ENCODE measurements at regions not wholly inside any gene's neighbourhood (a gene's known extent, or its start where the extent isn't known, plus 50 kb on each side); places are given as distances from the start of the nearest gene placed in this dataset.

DNA sequence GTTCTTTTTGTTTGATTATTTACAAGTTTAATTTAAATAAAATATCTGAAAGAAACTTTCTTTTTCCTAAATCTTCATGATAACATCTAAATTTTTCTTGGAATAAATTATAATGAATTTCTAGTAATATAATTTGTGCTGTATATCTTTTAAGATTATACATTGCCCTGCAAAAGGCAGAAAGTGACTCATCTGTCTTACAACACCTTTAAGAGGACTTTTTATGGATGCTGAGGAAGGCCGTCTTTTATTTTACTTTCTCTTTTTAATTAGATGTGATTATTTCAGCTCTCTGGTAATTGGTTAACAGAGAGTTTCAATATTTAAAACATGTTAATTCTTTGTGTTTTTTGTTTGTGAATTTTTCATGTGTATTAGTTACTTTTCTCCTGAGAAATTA lies 598.4 kb downstream of the RPL10L start:
- no peak overlapping the region for H3K4me3 Mint-ChIP-seq
- H3K9me3 Mint-ChIP-seq = peaks cover 0 to 3% (median 0%) of the 10 kb centered on the region in 7 donors
- no peaks in the 10 kb centered on the region for H3K36me3 Mint-ChIP-seq
- H3K27ac Mint-ChIP-seq = no peak overlapping the region
- no peak for DNase-seq
- H3K27me3 Mint-ChIP-seq = no peaks in the 10 kb centered on the region
- ATAC-seq (ENCODE audit: low read depth in 2 of 2) = no peak
- H3K4me1 Mint-ChIP-seq = no peaks in the 10 kb centered on the region

DNA sequence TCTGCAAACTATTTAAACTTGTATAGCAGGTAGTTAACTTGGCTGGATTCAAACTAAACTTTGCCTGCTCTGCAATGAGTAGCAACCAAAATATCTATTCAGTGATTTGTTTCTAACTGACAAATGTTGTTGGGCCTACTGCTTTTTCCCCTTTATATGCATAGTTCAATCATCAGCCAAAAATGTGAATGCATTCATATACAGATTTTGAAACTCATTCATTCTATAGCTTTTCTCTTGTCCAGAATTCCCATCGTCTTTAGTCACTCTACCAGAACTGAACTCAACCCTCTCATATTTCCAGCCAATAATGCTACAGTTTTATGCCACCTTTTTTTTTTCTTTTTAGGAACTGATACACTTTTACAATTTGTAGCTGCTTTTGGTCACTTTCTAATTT lies 599.8 kb downstream of the RPL10L start:
- H3K27ac Mint-ChIP-seq = no peak overlapping the region
- ATAC-seq (ENCODE audit: low read depth in 2 of 2) (no peak), DNase-seq (no peak)
- H3K9me3 Mint-ChIP-seq = peaks cover 0 to 7% (median 2%) of the 10 kb centered on the region in 7 donors
- no peaks in the 10 kb centered on the region for H3K36me3 Mint-ChIP-seq
- H3K4me1 Mint-ChIP-seq = no peaks in the 10 kb centered on the region
- H3K27me3 Mint-ChIP-seq = no peaks in the 10 kb centered on the region
- H3K4me3 Mint-ChIP-seq = no peak overlapping the region

DNA sequence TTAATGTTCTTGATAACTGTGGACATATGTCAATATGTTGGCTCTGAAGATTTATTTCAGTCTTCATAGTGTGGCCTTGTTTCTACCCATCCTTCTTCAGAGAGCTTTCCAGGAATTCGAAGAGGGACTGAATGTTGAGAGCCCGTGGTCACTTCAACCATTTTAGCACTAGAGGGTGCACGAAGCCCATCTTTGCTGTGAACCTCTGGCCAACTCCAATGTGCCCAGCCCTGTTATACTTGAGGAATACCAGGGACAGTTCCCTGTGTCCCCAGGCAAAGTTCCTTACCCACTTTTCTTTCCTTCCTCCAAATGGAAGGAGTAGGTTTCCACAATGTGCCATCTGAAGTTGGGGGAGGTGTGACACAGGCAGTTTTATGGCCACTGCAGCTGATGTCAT lies 603.5 kb downstream of the RPL10L start:
- no peaks in the 10 kb centered on the region for H3K4me1 Mint-ChIP-seq

DNA sequence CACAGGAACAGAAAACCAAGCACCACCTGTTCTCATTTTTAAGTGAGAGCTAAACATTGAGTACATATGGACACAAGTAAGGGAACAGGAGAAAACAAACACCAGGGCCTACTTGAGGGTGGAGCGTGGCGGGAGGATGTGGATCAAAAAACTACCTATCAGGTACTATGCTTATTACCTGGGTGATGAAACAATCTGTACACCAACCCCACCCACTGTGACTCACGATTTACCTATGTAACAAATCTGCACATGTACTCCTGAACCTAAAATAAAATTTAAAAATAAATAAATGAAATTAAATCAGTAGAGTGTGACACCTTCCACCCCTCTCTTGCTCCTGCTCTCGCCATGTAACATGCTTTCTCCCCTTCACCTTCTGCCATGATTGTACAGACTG lies 615.5 kb downstream of the RPL10L start:
- Mint-ChIP-seq H3K4me1 (no peaks in the 10 kb centered on the region), H3K36me3 (no peaks in the 10 kb centered on the region), H3K27me3 (no peaks in the 10 kb centered on the region), H3K9me3 (peaks cover 0 to 7% (median 3%) of the 10 kb centered on the region in 7 donors), H3K27ac (no peak overlapping the region), H3K4me3 (no peak overlapping the region)
- no peak for ATAC-seq (ENCODE audit: low read depth in 2 of 2)
- no peak for DNase-seq

More for the DNA sequence above, 603.5 kb downstream of the RPL10L start:
- no peak for ATAC-seq (ENCODE audit: low read depth in 2 of 2)
- H3K9me3 Mint-ChIP-seq = peaks cover 0 to 7% (median 2%) of the 10 kb centered on the region in 7 donors
- no peak overlapping the region for H3K4me3 Mint-ChIP-seq
- no peaks in the 10 kb centered on the region for H3K36me3 Mint-ChIP-seq
- no peak for DNase-seq
- H3K27me3 Mint-ChIP-seq = no peaks in the 10 kb centered on the region
- no peak overlapping the region for H3K27ac Mint-ChIP-seq

DNA sequence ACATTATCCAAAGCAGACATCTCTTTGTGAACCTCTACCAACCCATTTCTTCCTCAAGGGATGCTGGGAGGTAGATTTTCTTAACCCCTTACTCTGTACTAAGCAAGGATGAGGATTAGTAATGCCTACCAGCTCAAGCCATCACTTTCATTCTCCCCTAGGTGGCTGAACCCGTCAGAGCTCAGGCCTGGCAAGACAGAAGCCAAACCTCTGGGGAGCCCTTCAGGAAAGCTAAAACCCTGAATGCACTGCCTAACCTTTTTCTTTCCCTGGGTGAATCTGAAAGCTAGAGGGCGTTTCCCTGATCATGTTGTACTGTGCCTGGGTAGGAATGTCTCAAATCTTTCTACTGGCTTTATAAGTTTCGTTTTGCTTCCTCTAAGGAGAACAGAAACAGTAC lies 617.3 kb downstream of the RPL10L start:
- no peak overlapping the region for H3K27ac Mint-ChIP-seq
- H3K9me3 Mint-ChIP-seq = peaks cover 0 to 8% (median 3%) of the 10 kb centered on the region in 7 donors
- H3K4me1 Mint-ChIP-seq = no peaks in the 10 kb centered on the region
- H3K4me3 Mint-ChIP-seq = no peak overlapping the region
- no peaks in the 10 kb centered on the region for H3K27me3 Mint-ChIP-seq
- no peak for DNase-seq
- no peak for ATAC-seq (ENCODE audit: low read depth in 2 of 2)
- H3K36me3 Mint-ChIP-seq = no peaks in the 10 kb centered on the region

DNA sequence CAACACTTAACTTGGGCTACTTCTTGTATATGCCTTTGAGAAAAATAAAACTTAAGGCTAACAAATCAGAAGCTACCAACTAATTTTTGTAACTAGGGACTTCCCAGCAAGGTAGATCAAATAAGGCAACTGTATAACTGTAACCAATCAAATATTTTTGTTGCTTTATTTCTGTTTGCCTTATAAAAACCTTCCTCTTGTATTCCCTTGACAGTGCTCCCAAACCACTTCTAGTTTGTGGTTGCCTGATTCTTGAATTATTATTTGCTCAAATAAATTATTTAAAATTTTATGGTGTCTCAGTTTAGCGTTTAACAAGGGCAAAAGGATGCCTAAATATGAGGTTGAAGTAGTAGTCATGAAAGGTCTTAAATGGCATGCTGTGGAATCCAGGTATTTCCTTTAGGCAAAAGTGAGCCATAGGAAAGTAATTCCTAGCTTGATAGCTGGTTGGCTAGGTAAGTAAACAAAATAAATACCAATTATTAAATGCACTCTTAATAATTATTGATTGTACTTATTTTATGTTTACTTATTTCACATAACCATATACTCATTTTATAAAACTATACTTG lies 632.6 kb downstream of the RPL10L start:
- H3K36me3 Mint-ChIP-seq = no peaks in the 10 kb centered on the region
- no peak overlapping the region for H3K4me3 Mint-ChIP-seq
- ATAC-seq (ENCODE audit: low read depth in 2 of 2) (no peak), DNase-seq (no peak)
- H3K9me3 Mint-ChIP-seq = peaks cover 0 to 22% (median 6%) of the 10 kb centered on the region in 7 donors
- no peak overlapping the region for H3K27ac Mint-ChIP-seq
- no peaks in the 10 kb centered on the region for H3K27me3 Mint-ChIP-seq
- no peaks in the 10 kb centered on the region for H3K4me1 Mint-ChIP-seq

DNA sequence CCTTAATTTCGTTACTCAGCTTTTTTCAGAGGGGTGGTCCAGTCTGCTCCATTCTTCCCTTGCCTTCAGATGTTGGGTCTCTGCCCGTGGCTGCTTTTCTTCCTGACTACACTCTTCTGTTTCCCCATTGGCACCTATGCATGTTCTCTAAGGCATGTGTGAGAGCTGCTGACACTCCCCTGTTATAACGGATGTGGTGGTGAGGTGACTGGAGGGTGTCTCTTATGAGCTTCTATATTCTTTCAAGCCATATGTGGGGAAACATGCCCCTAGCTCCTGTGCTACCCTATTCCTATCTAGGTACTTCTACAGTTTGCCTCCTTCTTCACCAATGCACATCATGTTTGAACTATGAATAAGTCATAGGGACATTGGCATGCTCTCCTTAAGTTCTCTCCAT lies 643.2 kb downstream of the RPL10L start:
- Mint-ChIP-seq H3K4me3 (no peak overlapping the region), H3K4me1 (no peaks in the 10 kb centered on the region), H3K9me3 (peaks cover 7 to 22% (median 19%) of the 10 kb centered on the region in 7 donors), H3K27ac (no peak overlapping the region), H3K27me3 (no peaks in the 10 kb centered on the region), H3K36me3 (no peaks in the 10 kb centered on the region)
- DNase-seq (no peak), ATAC-seq (ENCODE audit: low read depth in 2 of 2) (no peak)

DNA sequence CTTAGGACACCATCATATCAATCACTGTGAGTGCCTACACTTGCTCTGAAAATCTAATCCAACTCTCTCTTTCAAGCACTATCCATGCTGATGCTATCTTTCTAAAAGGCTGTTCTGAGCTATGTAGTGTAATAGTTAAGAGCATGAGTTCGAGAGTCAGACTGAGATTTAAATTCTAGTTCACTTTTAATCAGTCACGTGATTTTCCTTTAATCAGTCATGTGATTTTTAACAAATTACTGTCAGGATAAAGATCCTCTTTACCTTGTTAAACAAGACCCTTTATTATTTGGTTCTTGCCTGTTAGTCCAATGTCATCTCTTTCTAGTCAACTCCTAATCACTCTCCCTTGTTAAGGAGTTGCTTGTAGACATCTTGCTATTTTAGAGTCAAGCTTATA lies 653.0 kb downstream of the RPL10L start:
- H3K9me3 Mint-ChIP-seq = peaks cover 0 to 3% (median 0%) of the 10 kb centered on the region in 7 donors
- H3K27me3 Mint-ChIP-seq = no peaks in the 10 kb centered on the region
- H3K4me1 Mint-ChIP-seq = no peaks in the 10 kb centered on the region
- H3K36me3 Mint-ChIP-seq = no peaks in the 10 kb centered on the region
- no peak overlapping the region for H3K27ac Mint-ChIP-seq
- no peak for ATAC-seq (ENCODE audit: low read depth in 2 of 2)
- H3K4me3 Mint-ChIP-seq = no peak overlapping the region
- no peak for DNase-seq

DNA sequence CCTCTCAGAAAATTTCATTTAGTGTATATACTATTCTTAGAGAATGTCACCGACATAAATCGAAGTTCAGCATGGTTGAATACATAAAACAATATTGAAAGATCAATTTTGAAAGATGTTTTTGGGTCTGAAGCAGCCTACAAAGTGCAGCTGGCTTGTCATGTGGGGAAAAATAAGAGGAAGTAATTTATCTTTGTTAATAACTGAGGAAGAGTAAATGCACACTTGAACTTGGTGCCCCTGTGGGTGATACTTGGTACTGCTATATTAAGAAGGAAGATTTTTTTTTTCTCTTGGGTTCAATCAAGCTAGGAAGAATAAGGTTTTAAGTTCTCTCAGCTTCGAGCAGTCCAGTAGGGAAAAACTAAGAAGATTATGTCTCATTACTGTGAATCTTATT lies 661.3 kb downstream of the RPL10L start:
- Mint-ChIP-seq H3K4me1 (no peaks in the 10 kb centered on the region), H3K4me3 (no peak overlapping the region), H3K27me3 (no peaks in the 10 kb centered on the region), H3K27ac (no peak overlapping the region), H3K36me3 (no peaks in the 10 kb centered on the region), H3K9me3 (peaks cover 0 to 7% (median 3%) of the 10 kb centered on the region in 7 donors)
- DNase-seq (no peak), ATAC-seq (ENCODE audit: low read depth in 2 of 2) (no peak)

DNA sequence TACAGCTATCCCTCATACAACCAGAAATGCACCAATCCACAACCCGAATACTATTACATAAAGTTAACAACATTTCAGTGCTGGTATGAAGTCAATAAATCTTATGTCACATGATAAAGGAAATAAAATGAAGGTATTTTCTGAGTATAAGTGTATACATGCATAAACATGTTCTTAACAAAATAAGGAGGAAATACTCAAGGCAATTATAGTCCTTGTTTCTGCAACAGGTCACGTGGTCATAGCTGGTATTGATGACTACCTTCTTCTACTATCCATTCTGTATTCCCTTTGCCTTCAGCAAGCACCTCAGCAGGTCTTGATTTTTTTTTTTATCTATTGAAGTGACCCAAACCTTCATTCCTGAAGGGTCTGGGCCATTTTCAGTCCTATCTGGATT lies 675.6 kb downstream of the RPL10L start:
- no peaks in the 10 kb centered on the region for H3K4me1 Mint-ChIP-seq
- no peaks in the 10 kb centered on the region for H3K36me3 Mint-ChIP-seq
- no peak for DNase-seq
- peaks cover 1 to 7% (median 4%) of the 10 kb centered on the region in 7 donors for H3K9me3 Mint-ChIP-seq
- H3K27ac Mint-ChIP-seq = no peak overlapping the region
- H3K27me3 Mint-ChIP-seq = no peaks in the 10 kb centered on the region
- no peak overlapping the region for H3K4me3 Mint-ChIP-seq
- ATAC-seq (ENCODE audit: low read depth in 2 of 2) = no peak

DNA sequence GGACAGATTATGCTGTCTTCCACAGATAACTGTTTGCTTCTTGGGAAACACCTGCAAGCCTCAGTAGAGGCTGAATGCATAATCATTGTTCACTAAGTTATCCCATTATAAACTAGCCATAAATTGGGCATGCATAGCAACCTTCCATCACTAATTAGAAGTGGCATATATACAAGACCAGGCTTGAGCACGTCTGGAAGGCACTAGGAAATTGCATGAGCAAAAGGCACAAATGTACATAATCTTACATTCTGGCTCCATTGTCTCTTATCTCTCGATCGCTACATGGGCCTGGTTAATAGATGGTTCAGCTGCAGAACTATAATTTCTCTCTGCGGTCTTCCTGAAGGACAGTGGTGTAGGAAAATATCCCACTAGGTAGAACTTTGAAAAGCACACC lies 679.2 kb downstream of the RPL10L start:
- Mint-ChIP-seq H3K36me3 (no peaks in the 10 kb centered on the region), H3K27ac (no peak overlapping the region), H3K9me3 (peaks cover 0 to 5% (median 2%) of the 10 kb centered on the region in 7 donors), H3K4me1 (no peaks in the 10 kb centered on the region), H3K4me3 (no peak overlapping the region), H3K27me3 (no peaks in the 10 kb centered on the region)
- no peak for ATAC-seq (ENCODE audit: low read depth in 2 of 2)
- DNase-seq = no peak

DNA sequence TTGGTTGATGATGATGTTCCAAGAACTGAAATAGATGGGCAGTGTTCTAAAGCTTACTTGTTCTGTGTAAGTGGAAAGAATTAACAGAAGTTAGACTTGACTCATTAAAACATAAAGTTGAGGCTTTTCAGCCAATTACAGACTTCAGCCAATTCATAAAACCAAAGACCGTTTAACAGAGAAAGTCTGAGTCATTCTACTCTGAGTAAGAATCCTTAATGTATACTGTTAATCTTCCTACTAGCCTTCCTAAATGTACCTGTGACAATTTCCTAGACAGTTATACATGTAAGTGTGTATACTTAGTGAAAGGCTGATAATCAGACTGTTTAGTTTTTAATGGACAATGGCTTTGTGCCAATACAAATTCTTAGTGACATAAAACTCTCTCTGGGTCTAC lies 681.0 kb downstream of the RPL10L start:
- Mint-ChIP-seq H3K27me3 (no peaks in the 10 kb centered on the region), H3K4me1 (no peaks in the 10 kb centered on the region), H3K4me3 (no peak overlapping the region), H3K27ac (no peak overlapping the region), H3K9me3 (peaks cover 0 to 4% (median 0%) of the 10 kb centered on the region in 7 donors), H3K36me3 (no peaks in the 10 kb centered on the region)
- ATAC-seq (ENCODE audit: low read depth in 2 of 2) (no peak), DNase-seq (no peak)

DNA sequence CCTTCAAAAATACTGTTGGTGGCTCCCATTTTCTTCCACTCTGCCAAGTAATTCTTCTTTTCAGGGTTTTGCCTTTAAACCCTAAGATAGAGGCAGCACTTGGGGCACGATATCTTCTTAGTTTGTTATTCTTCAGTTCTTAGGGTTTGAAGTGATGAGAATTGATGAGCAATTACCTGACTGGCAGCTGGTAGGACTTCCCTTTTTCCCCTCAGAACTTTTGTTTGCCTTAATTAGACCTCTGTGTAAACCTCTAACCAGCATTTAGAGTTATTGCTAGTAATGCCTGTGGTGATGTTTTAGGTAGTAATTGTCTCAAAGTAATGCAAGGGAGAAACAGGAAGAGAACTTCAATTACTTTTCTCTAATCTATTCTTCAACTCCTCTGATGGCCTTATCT lies 683.5 kb downstream of the RPL10L start:
- Mint-ChIP-seq H3K4me1 (no peaks in the 10 kb centered on the region), H3K9me3 (peaks cover 0 to 4% (median 0%) of the 10 kb centered on the region in 7 donors), H3K27ac (no peak overlapping the region), H3K36me3 (no peaks in the 10 kb centered on the region), H3K4me3 (no peak overlapping the region), H3K27me3 (no peaks in the 10 kb centered on the region)
- DNase-seq = no peak
- ATAC-seq (ENCODE audit: low read depth in 2 of 2) = no peak

DNA sequence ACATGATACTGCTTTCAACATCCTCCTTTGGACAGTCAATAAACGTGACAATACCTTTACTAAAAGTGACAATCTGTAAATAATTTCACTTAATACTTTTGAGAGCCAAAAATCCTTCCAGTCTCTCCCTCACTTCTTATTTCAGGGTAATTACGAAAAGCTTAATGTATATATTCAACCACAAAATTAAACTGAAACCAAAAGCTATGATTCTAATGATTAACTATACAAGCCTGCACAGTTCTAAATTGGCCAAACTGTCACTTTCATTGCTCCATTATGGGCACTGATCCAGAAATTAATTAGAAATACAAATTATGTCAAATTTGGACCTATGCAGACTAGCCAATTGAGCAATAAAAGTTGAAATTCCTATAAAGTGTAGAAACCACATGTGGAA lies 696.5 kb upstream of the MIS18BP1 start:
- peaks cover 0 to 7% (median 0%) of the 10 kb centered on the region in 7 donors for H3K9me3 Mint-ChIP-seq
- no peaks in the 10 kb centered on the region for H3K27me3 Mint-ChIP-seq
- H3K36me3 Mint-ChIP-seq = no peaks in the 10 kb centered on the region
- no peak for DNase-seq
- H3K27ac Mint-ChIP-seq = no peak overlapping the region
- ATAC-seq (ENCODE audit: low read depth in 2 of 2) = no peak
- no peak overlapping the region for H3K4me3 Mint-ChIP-seq
- no peaks in the 10 kb centered on the region for H3K4me1 Mint-ChIP-seq

DNA sequence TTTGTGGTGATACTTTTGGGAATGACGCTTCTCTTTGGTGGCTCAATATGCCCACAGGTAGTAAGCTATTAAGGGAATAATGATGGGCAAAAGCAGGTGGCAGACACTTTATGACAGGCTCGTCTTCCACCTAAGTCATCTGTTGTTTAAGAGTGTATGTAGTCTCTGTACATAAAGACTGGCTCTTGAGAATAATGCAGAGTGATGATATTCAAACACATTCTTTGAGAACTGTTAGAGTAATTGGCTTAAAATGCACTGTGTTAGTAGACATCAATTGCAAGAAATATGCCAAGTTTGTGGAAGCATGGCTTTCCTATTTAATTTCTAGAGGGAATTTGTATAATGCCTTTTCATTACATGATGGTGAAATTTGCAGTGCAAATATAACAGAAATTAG lies 694.8 kb upstream of the MIS18BP1 start:
- no peak for ATAC-seq (ENCODE audit: low read depth in 2 of 2)
- Mint-ChIP-seq H3K27me3 (no peaks in the 10 kb centered on the region), H3K4me1 (no peaks in the 10 kb centered on the region), H3K27ac (no peak overlapping the region), H3K4me3 (no peak overlapping the region), H3K36me3 (no peaks in the 10 kb centered on the region), H3K9me3 (peaks cover 0 to 7% (median 2%) of the 10 kb centered on the region in 7 donors)
- DNase-seq = no peak

All from naive B cell (primary cell).